IMR-90 (cell line): ENCODE measurements at regions not wholly inside any gene's neighbourhood (a gene's known extent, or its start where the extent isn't known, plus 50 kb on each side); places are given as distances from the start of the nearest gene placed in this dataset.

Source experiments
- ATAC-seq: fragments of 200-7000 bp; cut with Tn5 transposase; 2 replicates; pipeline ENCODE4 v1.9.1; 2020; ENCODE audit warnings: low read depth, mild to moderate bottlenecking, moderate library complexity
- BruUV-seq: library from RNA; stranded (reverse); fragments of 400-500 nt; replicated peaks from 2 replicates; lab custom pipeline; 2021; lab: Mats Ljungman, UMichigan
- CTCF ChIA-PET: fragments of 300-600 bp; formaldehyde crosslinking; extraction: SDS; loops from one replicate; lab custom pipeline; 2021; ENCODE audit warnings: antibody characterized with exemption; lab: Yijun Ruan, JAX
- POLR2A ChIA-PET: fragments of 300-600 bp; sonication (Branson Sonifier 250); formaldehyde crosslinking; loops from one replicate; lab custom pipeline; 2022; ENCODE audit warnings: antibody characterized with exemption; ENCODE audit not compliant: unreplicated experiment; lab: Charles Lee
- DNase-seq: peaks from one replicate; pipeline ENCODE4 v3.0.0; 2013
- H2AFZ ChIP-seq: replicated peaks from 2 replicates; pipeline ENCODE3; 2013; ENCODE audit warnings: low read length, mild to moderate bottlenecking; ENCODE audit not compliant: poor library complexity
- H2AK5ac ChIP-seq: 2 replicates; pipeline ENCODE4 v1.6.1; 2013; ENCODE audit warnings: low read depth, low read length, inconsistent platforms
- H2AK9ac ChIP-seq: replicated peaks from 2 replicates; pipeline ENCODE3; 2013; ENCODE audit warnings: mild to moderate bottlenecking, low read depth, low read length, moderate library complexity; ENCODE audit not compliant: poor library complexity
- H2BK120ac ChIP-seq: 2 replicates; pipeline ENCODE4 v1.6.1; 2013; ENCODE audit warnings: low read depth, low read length, inconsistent platforms
- H2BK15ac ChIP-seq: 3 replicates; pipeline ENCODE4 v1.6.1; 2013; ENCODE audit warnings: low read depth, low read length, inconsistent platforms
- H2BK20ac ChIP-seq: 2 replicates; pipeline ENCODE4 v1.6.1; 2013; ENCODE audit warnings: low read depth, mild to moderate bottlenecking, inconsistent platforms, low read length, moderate library complexity
- H2BK5ac ChIP-seq: 2 replicates; pipeline ENCODE4 v1.6.1; 2013; ENCODE audit warnings: mild to moderate bottlenecking, low read depth, low read length, inconsistent platforms; ENCODE audit not compliant: poor library complexity, severe bottlenecking
- H3K14ac ChIP-seq: replicated peaks from 2 replicates; pipeline ENCODE4 v1.6.1; 2013; ENCODE audit warnings: low read depth, low read length, inconsistent platforms
- H3K18ac ChIP-seq: 2 replicates; pipeline ENCODE4 v1.6.1; 2013; ENCODE audit warnings: low read depth, low read length, control low read depth
- H3K23ac ChIP-seq: 2 replicates; pipeline ENCODE4 v1.6.1; 2013; ENCODE audit warnings: low read depth, low read length, inconsistent platforms
- H3K27ac ChIP-seq: 2 replicates; pipeline ENCODE4 v1.5.1; 2013; ENCODE audit warnings: mild to moderate bottlenecking, control low read depth, low read length; ENCODE audit not compliant: insufficient read depth
- H3K27me3 ChIP-seq: 2 replicates; pipeline ENCODE4 v1.6.1; 2013; ENCODE audit warnings: low read length; ENCODE audit not compliant: control insufficient read depth, insufficient read depth
- H3K36me3 ChIP-seq: 2 replicates; pipeline ENCODE4 v1.6.1; 2013; ENCODE audit warnings: low read length, mixed read lengths; ENCODE audit not compliant: control insufficient read depth, insufficient read depth
- H3K4ac ChIP-seq: 2 replicates; pipeline ENCODE4 v1.6.1; 2013; ENCODE audit warnings: low read depth, low read length, inconsistent platforms
- H3K4me1 ChIP-seq: 2 replicates; pipeline ENCODE4 v1.6.1; 2013; ENCODE audit warnings: low read length, mixed read lengths; ENCODE audit not compliant: control insufficient read depth, insufficient read depth
- H3K4me2 ChIP-seq: 2 replicates; pipeline ENCODE4 v1.6.1; 2013; ENCODE audit warnings: low read depth, mild to moderate bottlenecking, control low read depth, low read length, moderate library complexity
- H3K4me3 ChIP-seq: 2 replicates; pipeline ENCODE4 v1.5.1; 2013; ENCODE audit warnings: low read depth, mild to moderate bottlenecking, control low read depth, low read length, moderate library complexity; ENCODE audit not compliant: insufficient read depth
- H3K56ac ChIP-seq: 2 replicates; pipeline ENCODE4 v1.6.1; 2013; ENCODE audit warnings: low read length, inconsistent platforms; ENCODE audit not compliant: insufficient read depth; ENCODE audit errors: extremely low read depth
- H3K79me1 ChIP-seq, 2 experiments: 2 replicates each; pipeline ENCODE4 v1.6.1; 2013; ENCODE audit warnings: low read length in 2 of 2, inconsistent platforms in 1 of 2, low read depth in 1 of 2
- H3K9ac ChIP-seq: 2 replicates; pipeline ENCODE4 v1.6.1; 2013; ENCODE audit warnings: low read depth, low read length, control low read depth
- H3K9me1 ChIP-seq: 2 replicates; pipeline ENCODE4 v1.6.1; 2013; ENCODE audit warnings: low read length, inconsistent platforms; ENCODE audit not compliant: insufficient read depth
- H3K9me3 ChIP-seq: 2 replicates; pipeline ENCODE4 v1.6.1; 2013; ENCODE audit warnings: low read length; ENCODE audit not compliant: control insufficient read depth, insufficient read depth
- H4K20me1 ChIP-seq: 2 replicates; pipeline ENCODE4 v1.6.1; 2013; ENCODE audit warnings: low read length, inconsistent platforms; ENCODE audit not compliant: insufficient read depth
- H4K5ac ChIP-seq: 2 replicates; pipeline ENCODE4 v1.6.1; 2013; ENCODE audit warnings: mild to moderate bottlenecking, low read depth, low read length, control low read depth
- H4K8ac ChIP-seq, 2 experiments: 2 replicates each; pipeline ENCODE4 v1.6.1; 2013; ENCODE audit warnings: low read depth in 2 of 2, low read length in 2 of 2, control low read depth in 1 of 2, inconsistent platforms in 1 of 2
- H4K91ac ChIP-seq: 2 replicates; pipeline ENCODE4 v1.6.1; 2013; ENCODE audit warnings: low read depth, low read length, inconsistent platforms; ENCODE audit not compliant: insufficient read depth
- CEBPB ChIP-seq: IDR thresholded peaks from 2 replicates; pipeline ENCODE4 v1.6.1; 2012; ENCODE audit warnings: low read depth, low read length, improper control_type of control experiment
- MAFK ChIP-seq: IDR thresholded peaks from 2 replicates; pipeline ENCODE4 v1.6.1; 2012; ENCODE audit warnings: low read depth, low read length, improper control_type of control experiment
- MXI1 ChIP-seq: IDR thresholded peaks from 2 replicates; pipeline ENCODE4 v1.6.1; 2012; ENCODE audit warnings: low read depth, mild to moderate bottlenecking, low read length, moderate library complexity, borderline replicate concordance
- RFX5 ChIP-seq: IDR thresholded peaks from 2 replicates; pipeline ENCODE4 v1.8.0; 2012; ENCODE audit warnings: low read depth, mild to moderate bottlenecking, low read length, moderate library complexity
- SMC3 ChIP-seq: fragments of 150-350 bp; IDR thresholded peaks from 2 replicates; pipeline ENCODE4 v1.6.1; 2016; ENCODE audit warnings: low read depth, mild to moderate bottlenecking, antibody characterized with exemption, low read length, moderate library complexity
- WGBS, 2 experiments: methylation state at CpG; one replicate each; pipeline versions ENCODE4 v1.1.5 to v1.1.7; 2013; ENCODE audit warnings: missing lambda C conversion rate in 2 of 2; ENCODE audit not compliant: insufficient read length in 1 of 2; ENCODE audit errors: extremely low coverage in 2 of 2; 5-methylcytosine and 5-hydroxymethylcytosine counted together
- dilution Hi-C: fragments of 300-500 bp; cut with HindIII; formaldehyde crosslinking; loops from one replicate; pipeline ENCODE4 v1.14.3; 2018; ENCODE audit warnings: low sequenced_read_pairs; ENCODE audit not compliant: unreplicated experiment
- in situ Hi-C: fragments of 300-500 bp; cut with MboI; formaldehyde crosslinking; loops from 3 replicates; pipeline ENCODE4 v1.14.3; 2019; ENCODE audit warnings: low sequenced_read_pairs, inconsistent platforms, mixed read lengths
- intact Hi-C: fragments of 100-400 bp; cut with micrococcal nuclease; formaldehyde crosslinking; loops from 2 replicates; pipeline ENCODE4 v1.10.0; 2022
- TF ChIP-seq, protein P1 (sequence below): conservative IDR thresholded peaks from 2 replicates; pipeline ENCODE4 v1.5.1; 2012; ENCODE audit warnings: mild to moderate bottlenecking, low read depth, low read length, improper control_type of control experiment
- TF ChIP-seq, protein P2 (sequence below): fragments of 150-350 bp; IDR thresholded peaks from 2 replicates; pipeline ENCODE4 v1.6.1; 2017; ENCODE audit warnings: mild to moderate bottlenecking, antibody characterized with exemption, low read length, low read depth
- TF ChIP-seq, protein P3 (sequence below): fragments of 150-350 bp; IDR thresholded peaks from 2 replicates; pipeline ENCODE4 v1.6.1; 2016; ENCODE audit warnings: low read depth, mild to moderate bottlenecking, low read length, moderate library complexity, borderline replicate concordance

DNA sequence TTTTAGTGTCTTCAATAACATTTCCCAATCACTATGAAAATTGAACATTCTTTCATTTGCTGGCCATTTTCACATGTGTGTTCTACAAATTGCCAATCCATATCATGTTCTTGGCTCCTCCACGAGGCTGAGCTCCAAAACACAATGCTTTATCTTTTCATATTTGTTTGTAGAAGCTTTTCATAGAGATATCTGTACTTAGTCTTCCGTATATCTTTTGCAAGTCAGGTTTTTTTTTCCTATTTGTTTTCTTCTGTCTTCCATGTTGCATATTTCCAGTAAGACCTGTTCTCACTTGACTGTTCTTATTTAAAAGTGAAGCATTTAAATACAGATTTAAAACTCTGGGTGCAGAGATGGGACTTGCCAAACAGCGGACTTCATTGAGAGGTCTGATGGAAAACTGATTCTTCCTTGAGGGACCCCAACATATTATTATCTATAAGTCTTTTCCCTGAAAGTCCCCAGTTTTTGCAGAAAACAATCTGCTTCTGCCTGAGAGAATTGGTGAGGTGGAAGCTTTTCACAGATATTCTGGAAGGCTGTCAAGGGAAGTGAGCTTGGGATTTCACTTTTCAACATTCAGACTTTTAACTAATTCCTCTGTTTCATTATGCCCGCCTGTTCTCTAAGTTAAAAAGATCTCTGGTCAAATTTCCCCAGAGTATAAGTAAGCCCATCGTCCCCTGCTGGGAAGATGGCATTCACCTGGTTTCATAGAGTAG, 77.8 kb upstream of the KCNMB2 start:
- H2BK120ac ChIP-seq, result no peak overlapping the region
- H3K4me3 ChIP-seq, result no peak overlapping the region
- in situ Hi-C loops (no loop called here), intact Hi-C loops (no loop called here), dilution Hi-C loops (no loop called here)
- WGBS, 2 experiments, result no CpG with 5 or more reads among the region's 5 CpGs
- H3K27ac ChIP-seq, result no peak overlapping the region
- no peaks in the 10 kb centered on the region for H3K36me3 ChIP-seq
- no peak overlapping the region for H2BK20ac ChIP-seq
- H4K8ac ChIP-seq, result no peak overlapping the region
- H3K4me1 ChIP-seq, result no peaks in the 10 kb centered on the region
- no peak overlapping the region for H3K18ac ChIP-seq
- H3K4ac ChIP-seq, result no peak overlapping the region
- no peak overlapping the region for H4K5ac ChIP-seq
- no peak overlapping the region for H4K91ac ChIP-seq
- no peaks in the 10 kb centered on the region for H3K79me1 ChIP-seq
- H2BK15ac ChIP-seq, result no peak overlapping the region
- no peak for TF ChIP-seq RFX5
- TF ChIP-seq, protein P1, sequence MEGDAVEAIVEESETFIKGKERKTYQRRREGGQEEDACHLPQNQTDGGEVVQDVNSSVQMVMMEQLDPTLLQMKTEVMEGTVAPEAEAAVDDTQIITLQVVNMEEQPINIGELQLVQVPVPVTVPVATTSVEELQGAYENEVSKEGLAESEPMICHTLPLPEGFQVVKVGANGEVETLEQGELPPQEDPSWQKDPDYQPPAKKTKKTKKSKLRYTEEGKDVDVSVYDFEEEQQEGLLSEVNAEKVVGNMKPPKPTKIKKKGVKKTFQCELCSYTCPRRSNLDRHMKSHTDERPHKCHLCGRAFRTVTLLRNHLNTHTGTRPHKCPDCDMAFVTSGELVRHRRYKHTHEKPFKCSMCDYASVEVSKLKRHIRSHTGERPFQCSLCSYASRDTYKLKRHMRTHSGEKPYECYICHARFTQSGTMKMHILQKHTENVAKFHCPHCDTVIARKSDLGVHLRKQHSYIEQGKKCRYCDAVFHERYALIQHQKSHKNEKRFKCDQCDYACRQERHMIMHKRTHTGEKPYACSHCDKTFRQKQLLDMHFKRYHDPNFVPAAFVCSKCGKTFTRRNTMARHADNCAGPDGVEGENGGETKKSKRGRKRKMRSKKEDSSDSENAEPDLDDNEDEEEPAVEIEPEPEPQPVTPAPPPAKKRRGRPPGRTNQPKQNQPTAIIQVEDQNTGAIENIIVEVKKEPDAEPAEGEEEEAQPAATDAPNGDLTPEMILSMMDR, result no peak
- TF ChIP-seq, protein P2, sequence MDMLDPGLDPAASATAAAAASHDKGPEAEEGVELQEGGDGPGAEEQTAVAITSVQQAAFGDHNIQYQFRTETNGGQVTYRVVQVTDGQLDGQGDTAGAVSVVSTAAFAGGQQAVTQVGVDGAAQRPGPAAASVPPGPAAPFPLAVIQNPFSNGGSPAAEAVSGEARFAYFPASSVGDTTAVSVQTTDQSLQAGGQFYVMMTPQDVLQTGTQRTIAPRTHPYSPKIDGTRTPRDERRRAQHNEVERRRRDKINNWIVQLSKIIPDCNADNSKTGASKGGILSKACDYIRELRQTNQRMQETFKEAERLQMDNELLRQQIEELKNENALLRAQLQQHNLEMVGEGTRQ, result no peak
- no peak for TF ChIP-seq MXI1
- TF ChIP-seq, protein P3, sequence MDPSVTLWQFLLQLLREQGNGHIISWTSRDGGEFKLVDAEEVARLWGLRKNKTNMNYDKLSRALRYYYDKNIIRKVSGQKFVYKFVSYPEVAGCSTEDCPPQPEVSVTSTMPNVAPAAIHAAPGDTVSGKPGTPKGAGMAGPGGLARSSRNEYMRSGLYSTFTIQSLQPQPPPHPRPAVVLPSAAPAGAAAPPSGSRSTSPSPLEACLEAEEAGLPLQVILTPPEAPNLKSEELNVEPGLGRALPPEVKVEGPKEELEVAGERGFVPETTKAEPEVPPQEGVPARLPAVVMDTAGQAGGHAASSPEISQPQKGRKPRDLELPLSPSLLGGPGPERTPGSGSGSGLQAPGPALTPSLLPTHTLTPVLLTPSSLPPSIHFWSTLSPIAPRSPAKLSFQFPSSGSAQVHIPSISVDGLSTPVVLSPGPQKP, result no peak
- TF ChIP-seq CEBPB, result no peak
- no peak for TF ChIP-seq SMC3
- no peak for TF ChIP-seq MAFK
- no peak for ATAC-seq
- H3K27me3 ChIP-seq, result peaks cover 2% of the 10 kb centered on the region; the same call in 1 of the 2 replicates
- no peak overlapping the region for H2AK9ac ChIP-seq
- no TSS peak for BruUV-seq
- no peak overlapping the region for H3K23ac ChIP-seq
- ChIA-PET CTCF (no interaction called here), POLR2A (no interaction called here)
- H2BK5ac ChIP-seq, result no peak overlapping the region
- no peak overlapping the region for H3K4me2 ChIP-seq
- H3K56ac ChIP-seq, result no peak overlapping the region
- no peak overlapping the region for H3K9ac ChIP-seq
- no peak for DNase-seq
- H3K9me3 ChIP-seq, result no peaks in the 10 kb centered on the region
- H4K20me1 ChIP-seq, result no peaks in the 10 kb centered on the region
- H2AFZ ChIP-seq, result no peak overlapping the region
- no peaks in the 10 kb centered on the region for H3K9me1 ChIP-seq
- H2AK5ac ChIP-seq, result no peak overlapping the region
- no peak overlapping the region for H3K14ac ChIP-seq
